Progenitor cell of endocrine pancreas (in vitro differentiated cells): ENCODE measurements at regions not wholly inside any gene's neighbourhood (a gene's known extent, or its start where the extent isn't known, plus 50 kb on each side); places are given as distances from the start of the nearest gene placed in this dataset.

ENCODE experiments used
- DNase-seq: peaks from one replicate; pipeline ENCODE4 v3.0.0; 2021; ENCODE audit warnings: low spot score; ENCODE audit not compliant: unreplicated experiment
- H3K27ac Mint-ChIP-seq: 2 replicates; pipeline ENCODE4 v1.8.0; 2021; ENCODE audit warnings: mild to moderate bottlenecking, moderate library complexity, mixed read lengths
- H3K27me3 Mint-ChIP-seq: 2 replicates; pipeline ENCODE4 v1.8.0; 2021; ENCODE audit warnings: mixed read lengths
- H3K36me3 Mint-ChIP-seq: 2 replicates; pipeline ENCODE4 v1.8.0; 2022; ENCODE audit warnings: mixed read lengths; ENCODE audit not compliant: insufficient read depth
- H3K4me1 Mint-ChIP-seq: 2 replicates; pipeline ENCODE4 v1.8.0; 2021; ENCODE audit warnings: low read depth, mixed read lengths
- H3K4me3 Mint-ChIP-seq: 2 replicates; pipeline ENCODE4 v1.8.0; 2021; ENCODE audit warnings: low read depth, mild to moderate bottlenecking, moderate library complexity, mixed read lengths
- H3K9me3 Mint-ChIP-seq: 2 replicates; pipeline ENCODE4 v1.8.0; 2021; ENCODE audit warnings: low read depth, mixed read lengths
- TF ChIP-seq, protein P1 (sequence below): fragments of 200-600 bp; sonication (generic); IDR thresholded peaks from one replicate; pipeline ENCODE4 v1.5.0; 2021; ENCODE audit warnings: antibody characterized with exemption, mild to moderate bottlenecking; ENCODE audit not compliant: unreplicated experiment

GRCh38 chr5:63374085-63374484 lies 588.2 kb downstream of the HTR1A start:
- DNase-seq, result no peak
- no peaks in the 10 kb centered on the region for H3K9me3 Mint-ChIP-seq
- H3K27me3 Mint-ChIP-seq, result no peaks in the 10 kb centered on the region
- no peak overlapping the region for H3K27ac Mint-ChIP-seq
- no peaks in the 10 kb centered on the region for H3K36me3 Mint-ChIP-seq
- H3K4me1 Mint-ChIP-seq, result no peaks in the 10 kb centered on the region
- TF ChIP-seq, protein P1, sequence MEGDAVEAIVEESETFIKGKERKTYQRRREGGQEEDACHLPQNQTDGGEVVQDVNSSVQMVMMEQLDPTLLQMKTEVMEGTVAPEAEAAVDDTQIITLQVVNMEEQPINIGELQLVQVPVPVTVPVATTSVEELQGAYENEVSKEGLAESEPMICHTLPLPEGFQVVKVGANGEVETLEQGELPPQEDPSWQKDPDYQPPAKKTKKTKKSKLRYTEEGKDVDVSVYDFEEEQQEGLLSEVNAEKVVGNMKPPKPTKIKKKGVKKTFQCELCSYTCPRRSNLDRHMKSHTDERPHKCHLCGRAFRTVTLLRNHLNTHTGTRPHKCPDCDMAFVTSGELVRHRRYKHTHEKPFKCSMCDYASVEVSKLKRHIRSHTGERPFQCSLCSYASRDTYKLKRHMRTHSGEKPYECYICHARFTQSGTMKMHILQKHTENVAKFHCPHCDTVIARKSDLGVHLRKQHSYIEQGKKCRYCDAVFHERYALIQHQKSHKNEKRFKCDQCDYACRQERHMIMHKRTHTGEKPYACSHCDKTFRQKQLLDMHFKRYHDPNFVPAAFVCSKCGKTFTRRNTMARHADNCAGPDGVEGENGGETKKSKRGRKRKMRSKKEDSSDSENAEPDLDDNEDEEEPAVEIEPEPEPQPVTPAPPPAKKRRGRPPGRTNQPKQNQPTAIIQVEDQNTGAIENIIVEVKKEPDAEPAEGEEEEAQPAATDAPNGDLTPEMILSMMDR, result no peak
- no peak overlapping the region for H3K4me3 Mint-ChIP-seq

DNA sequence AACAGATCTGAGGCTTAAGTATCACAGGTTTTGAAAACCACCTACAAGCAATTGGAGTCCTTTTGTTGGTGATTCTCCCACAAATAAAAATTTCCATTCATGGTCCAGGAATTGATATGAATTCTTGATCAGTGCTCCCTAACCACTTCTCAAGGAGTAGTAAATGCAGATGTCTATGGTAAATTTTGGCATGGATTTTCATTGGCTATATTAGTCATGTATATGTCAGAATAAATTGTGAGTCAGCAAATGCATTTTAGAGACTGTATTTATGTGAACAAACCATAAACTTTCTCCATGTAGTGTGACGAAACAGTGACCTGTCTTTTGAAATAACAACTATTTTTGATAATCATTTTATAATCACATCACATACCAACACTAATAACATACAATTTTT lies 611.1 kb downstream of the HTR1A start:
- Mint-ChIP-seq H3K4me1 (no peaks in the 10 kb centered on the region), H3K27me3 (no peaks in the 10 kb centered on the region), H3K4me3 (no peak overlapping the region), H3K9me3 (no peaks in the 10 kb centered on the region), H3K27ac (no peak overlapping the region), H3K36me3 (no peaks in the 10 kb centered on the region)
- TF ChIP-seq, protein P1, result no peak
- no peak for DNase-seq

- H3K36me3 Mint-ChIP-seq, result no peaks in the 10 kb centered on the region
- TF ChIP-seq, protein P1, result no peak
- no peak overlapping the region for H3K27ac Mint-ChIP-seq
- DNase-seq, result no peak
- no peaks in the 10 kb centered on the region for H3K4me1 Mint-ChIP-seq
- no peaks in the 10 kb centered on the region for H3K9me3 Mint-ChIP-seq
- H3K27me3 Mint-ChIP-seq, result no peaks in the 10 kb centered on the region
- H3K4me3 Mint-ChIP-seq, result no peak overlapping the region
These were observed 615.8 kb downstream of the HTR1A start for GRCh38 chr5:63346451-63346850.

DNA sequence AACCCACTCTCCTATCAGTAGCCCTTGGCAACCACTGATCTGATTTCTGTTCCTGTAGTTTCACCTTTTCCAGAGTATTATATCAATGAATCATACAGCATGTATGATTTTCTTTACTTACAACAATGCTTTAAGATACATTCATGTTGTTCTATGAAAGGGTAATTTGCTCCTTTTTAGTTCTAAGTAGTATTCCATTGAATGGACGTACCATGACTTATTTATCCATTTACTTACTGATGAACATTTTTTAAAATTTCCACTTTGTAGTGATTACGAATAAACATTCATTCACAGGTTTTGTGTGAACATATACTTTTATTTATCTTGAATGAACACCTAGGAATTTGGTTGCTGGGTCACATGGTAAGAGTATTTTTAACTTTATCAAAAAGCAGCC lies 620.8 kb downstream of the HTR1A start:
- no peak overlapping the region for H3K4me3 Mint-ChIP-seq
- H3K36me3 Mint-ChIP-seq, result no peaks in the 10 kb centered on the region
- no peaks in the 10 kb centered on the region for H3K27me3 Mint-ChIP-seq
- H3K9me3 Mint-ChIP-seq, result peaks cover 3% of the 10 kb centered on the region
- no peaks in the 10 kb centered on the region for H3K4me1 Mint-ChIP-seq
- no peak overlapping the region for H3K27ac Mint-ChIP-seq
- no peak for DNase-seq
- TF ChIP-seq, protein P1, result no peak

- Mint-ChIP-seq H3K27ac (no peak overlapping the region), H3K4me1 (no peaks in the 10 kb centered on the region), H3K27me3 (no peaks in the 10 kb centered on the region), H3K4me3 (no peak overlapping the region), H3K36me3 (no peaks in the 10 kb centered on the region), H3K9me3 (no peaks in the 10 kb centered on the region)
- TF ChIP-seq, protein P1, result no peak
- DNase-seq, result no peak
These were observed 638.3 kb downstream of the HTR1A start for GRCh38 chr5:63323926-63324325.
